Brain microvascular endothelial cell (primary cell): ENCODE measurements at regions not wholly inside any gene's neighbourhood (a gene's known extent, or its start where the extent isn't known, plus 50 kb on each side); places are given as distances from the start of the nearest gene placed in this dataset.

Source experiments
- DNase-seq: peaks from one replicate; pipeline ENCODE4 v3.0.0-alpha.2; 2020
- H3K27ac ChIP-seq: fragments of 250-450 bp; sonication (Bioruptor Pico); 2 replicates; pipeline ENCODE4 v1.5.1; 2020; ENCODE audit warnings: mild to moderate bottlenecking, moderate library complexity
- H3K27me3 ChIP-seq: fragments of 250-450 bp; sonication (Bioruptor Pico); replicated peaks from 2 replicates; pipeline ENCODE4 v1.5.1; 2020; ENCODE audit warnings: mild to moderate bottlenecking
- H3K36me3 ChIP-seq: fragments of 250-450 bp; sonication (Bioruptor Pico); replicated peaks from 2 replicates; pipeline ENCODE4 v1.5.1; 2020; ENCODE audit warnings: mild to moderate bottlenecking
- H3K4me3 ChIP-seq: 2 replicates; pipeline ENCODE4 v1.5.1; 2011; ENCODE audit warnings: low read depth, mild to moderate bottlenecking, control low read depth, low read length, moderate library complexity
- in situ Hi-C: cut with HindIII; loops from 2 replicates; pipeline ENCODE4 v1.10.0; 2017; ENCODE audit warnings: low sequenced_read_pairs, low pct_ligation_motif_present
- TF ChIP-seq, protein P1 (sequence below): IDR thresholded peaks from 2 replicates; pipeline ENCODE4 v1.5.1; 2011; ENCODE audit warnings: low read depth, mild to moderate bottlenecking, moderate library complexity, low read length, control low read depth, inconsistent platforms; ENCODE audit errors: missing control alignments

- Histone ChIP-seq H3K27ac (no peak overlapping the region), H3K27me3 (no peaks in the 10 kb centered on the region), H3K4me3 (no peak overlapping the region), H3K36me3 (no peaks in the 10 kb centered on the region)
- in situ Hi-C loops = no loop called here
- TF ChIP-seq, protein P1, sequence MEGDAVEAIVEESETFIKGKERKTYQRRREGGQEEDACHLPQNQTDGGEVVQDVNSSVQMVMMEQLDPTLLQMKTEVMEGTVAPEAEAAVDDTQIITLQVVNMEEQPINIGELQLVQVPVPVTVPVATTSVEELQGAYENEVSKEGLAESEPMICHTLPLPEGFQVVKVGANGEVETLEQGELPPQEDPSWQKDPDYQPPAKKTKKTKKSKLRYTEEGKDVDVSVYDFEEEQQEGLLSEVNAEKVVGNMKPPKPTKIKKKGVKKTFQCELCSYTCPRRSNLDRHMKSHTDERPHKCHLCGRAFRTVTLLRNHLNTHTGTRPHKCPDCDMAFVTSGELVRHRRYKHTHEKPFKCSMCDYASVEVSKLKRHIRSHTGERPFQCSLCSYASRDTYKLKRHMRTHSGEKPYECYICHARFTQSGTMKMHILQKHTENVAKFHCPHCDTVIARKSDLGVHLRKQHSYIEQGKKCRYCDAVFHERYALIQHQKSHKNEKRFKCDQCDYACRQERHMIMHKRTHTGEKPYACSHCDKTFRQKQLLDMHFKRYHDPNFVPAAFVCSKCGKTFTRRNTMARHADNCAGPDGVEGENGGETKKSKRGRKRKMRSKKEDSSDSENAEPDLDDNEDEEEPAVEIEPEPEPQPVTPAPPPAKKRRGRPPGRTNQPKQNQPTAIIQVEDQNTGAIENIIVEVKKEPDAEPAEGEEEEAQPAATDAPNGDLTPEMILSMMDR = no peak
- DNase-seq = peak; percentile 11
Observed at GRCh38 chr6:9646342-9647070, 768.4 kb downstream of the TFAP2A start.

- Histone ChIP-seq H3K4me3 (no peak overlapping the region), H3K27me3 (no peaks in the 10 kb centered on the region), H3K27ac (no peak overlapping the region), H3K36me3 (no peaks in the 10 kb centered on the region)
- DNase-seq = no peak
- TF ChIP-seq, protein P1 = no peak
- in situ Hi-C loops = no loop called here
Observed at GRCh38 chr6:9638861-9639260, 776.0 kb downstream of the TFAP2A start.

GRCh38 chr6:9634776-9635175, 780.1 kb downstream of the TFAP2A start:
- Histone ChIP-seq H3K27me3 (no peaks in the 10 kb centered on the region), H3K36me3 (no peaks in the 10 kb centered on the region), H3K4me3 (no peak overlapping the region), H3K27ac (no peak overlapping the region)
- in situ Hi-C loops = no loop called here
- TF ChIP-seq, protein P1 = no peak
- no peak for DNase-seq

GRCh38 chr6:9632026-9632425, 782.8 kb downstream of the TFAP2A start:
- Histone ChIP-seq H3K36me3 (no peaks in the 10 kb centered on the region), H3K27ac (no peak overlapping the region), H3K4me3 (no peak overlapping the region), H3K27me3 (no peaks in the 10 kb centered on the region)
- TF ChIP-seq, protein P1 = no peak
- DNase-seq = no peak
- in situ Hi-C loops = no loop called here

DNA sequence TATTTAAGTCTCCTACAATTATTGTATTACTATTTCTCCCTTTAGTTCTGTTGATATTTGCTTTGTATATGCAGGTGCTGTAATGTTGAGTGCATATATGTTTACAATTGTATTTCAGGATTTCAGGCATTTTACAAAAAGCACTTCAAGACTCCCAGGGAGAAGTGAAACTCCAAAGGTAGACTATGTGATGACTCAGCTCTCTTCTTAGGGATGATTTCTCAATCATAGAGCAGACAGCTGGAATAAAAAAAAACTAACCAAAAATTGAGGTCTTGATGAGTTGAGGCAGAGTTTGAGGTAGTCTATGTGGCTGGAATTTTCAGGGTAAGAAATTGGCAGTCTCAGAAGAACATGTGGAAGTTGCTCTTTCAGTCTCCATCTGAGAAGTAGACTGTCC, 786.1 kb downstream of the TFAP2A start:
- Histone ChIP-seq H3K27me3 (no peaks in the 10 kb centered on the region), H3K27ac (no peak overlapping the region), H3K4me3 (no peak overlapping the region), H3K36me3 (no peaks in the 10 kb centered on the region)
- in situ Hi-C loops = no loop called here
- DNase-seq = no peak
- TF ChIP-seq, protein P1 = no peak

GRCh38 chr6:9627916-9628315, 787.0 kb downstream of the TFAP2A start:
- no peaks in the 10 kb centered on the region for H3K36me3 ChIP-seq
- no peak overlapping the region for H3K27ac ChIP-seq
- H3K27me3 ChIP-seq = no peaks in the 10 kb centered on the region
- in situ Hi-C loops = no loop called here
- TF ChIP-seq, protein P1 = no peak
- DNase-seq = no peak
- no peak overlapping the region for H3K4me3 ChIP-seq
